GM12892 (cell line): ENCODE measurements at regions not wholly inside any gene's neighbourhood (a gene's known extent, or its start where the extent isn't known, plus 50 kb on each side); places are given as distances from the start of the nearest gene placed in this dataset.

Source experiments
- POLR2A ChIP-seq: IDR thresholded peaks from 2 replicates; pipeline ENCODE4 v1.6.1; 2011; ENCODE audit warnings: low read depth, low read length, control low read depth
- POLR2AphosphoS5 ChIP-seq: IDR thresholded peaks from 2 replicates; pipeline ENCODE4 v1.6.1; 2011; ENCODE audit warnings: low read depth, low read length, control low read depth
- TAF1 ChIP-seq: IDR thresholded peaks from 2 replicates; pipeline ENCODE4 v1.6.1; 2011; ENCODE audit warnings: low read depth, mild to moderate bottlenecking, control low read depth, low read length, borderline replicate concordance

- no peak for TF ChIP-seq POLR2A
- TF ChIP-seq POLR2AphosphoS5: no peak
- no peak for TF ChIP-seq TAF1
These were observed 58.0 kb upstream of the KRAS start for GRCh38 chr12:25308756-25309155.
